KMS-11 (cell line): ENCODE measurements at regions not wholly inside any gene's neighbourhood (a gene's known extent, or its start where the extent isn't known, plus 50 kb on each side); places are given as distances from the start of the nearest gene placed in this dataset.

ENCODE experiments used
- H2AFZ ChIP-seq: fragments of 200-600 bp; sonication (generic); 2 replicates; pipeline ENCODE4 v1.6.1; 2016; ENCODE audit warnings: antibody characterized with exemption, mixed run types, low read depth
- H3K27ac ChIP-seq: fragments of 200-600 bp; sonication (generic); 2 replicates; pipeline ENCODE4 v1.6.1; 2016; ENCODE audit warnings: mild to moderate bottlenecking, mixed run types
- H3K27me3 ChIP-seq: fragments of 200-600 bp; sonication (generic); 2 replicates; pipeline ENCODE4 v1.6.1; 2017; ENCODE audit warnings: mild to moderate bottlenecking, low read depth, mixed run types, moderate library complexity; ENCODE audit not compliant: insufficient read depth
- H3K36me3 ChIP-seq: fragments of 200-600 bp; sonication (generic); 2 replicates; pipeline ENCODE4 v1.6.1; 2017; ENCODE audit warnings: mild to moderate bottlenecking, mixed run types; ENCODE audit not compliant: insufficient read depth
- H3K4me1 ChIP-seq: fragments of 200-600 bp; sonication (generic); 2 replicates; pipeline ENCODE4 v1.6.1; 2016; ENCODE audit warnings: mild to moderate bottlenecking, low read depth, mixed run types; ENCODE audit not compliant: poor library complexity, severe bottlenecking
- H3K4me2 ChIP-seq: fragments of 200-600 bp; sonication (generic); 2 replicates; pipeline ENCODE4 v1.7.0; 2016; ENCODE audit warnings: mild to moderate bottlenecking, mixed run types
- H3K4me3 ChIP-seq: fragments of 200-600 bp; sonication (generic); IDR thresholded peaks from 2 replicates; pipeline ENCODE4 v1.6.1; 2017; ENCODE audit warnings: low read depth, low read length, mixed read lengths; ENCODE audit not compliant: insufficient read depth
- H3K79me2 ChIP-seq: fragments of 200-600 bp; sonication (generic); 2 replicates; pipeline ENCODE4 v1.6.1; 2016; ENCODE audit warnings: low read depth, mixed run types; ENCODE audit not compliant: insufficient read depth
- H3K9ac ChIP-seq: fragments of 200-600 bp; sonication (generic); 2 replicates; pipeline ENCODE4 v1.6.1; 2016; ENCODE audit warnings: mild to moderate bottlenecking, mixed run types
- H4K20me1 ChIP-seq: fragments of 200-600 bp; sonication (generic); 2 replicates; pipeline ENCODE4 v1.6.1; 2016; ENCODE audit warnings: mild to moderate bottlenecking, mixed run types; ENCODE audit not compliant: insufficient read depth
- TF ChIP-seq, protein P1 (sequence below): fragments of 200-600 bp; sonication (generic); conservative IDR thresholded peaks from 2 replicates; pipeline ENCODE4 v1.6.1; 2017; ENCODE audit warnings: low read depth, mild to moderate bottlenecking, antibody characterized with exemption, low read length, moderate library complexity, mixed read lengths

DNA sequence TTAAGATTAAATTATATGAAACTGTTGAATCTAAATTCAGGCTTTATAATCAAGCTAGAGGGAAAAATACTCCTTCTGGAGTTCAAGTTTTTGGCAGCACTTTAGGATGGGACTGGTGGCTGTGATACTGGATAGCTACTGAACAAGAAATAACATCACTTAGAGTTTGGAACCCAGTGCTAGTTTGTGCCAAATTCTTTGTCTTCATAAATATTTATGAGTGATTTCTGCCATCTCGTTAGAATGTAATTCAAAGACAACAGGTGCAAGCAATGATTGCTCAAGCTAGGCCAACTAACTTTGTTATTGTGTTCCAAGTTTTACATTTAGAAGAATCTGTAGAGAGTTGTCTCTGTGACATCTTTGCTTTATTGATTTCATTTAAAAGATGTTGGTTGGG, 417.9 kb downstream of the FAT4 start:
- Histone ChIP-seq H3K9ac (no peak overlapping the region), H3K36me3 (no peaks in the 10 kb centered on the region), H3K4me3 (no peak overlapping the region), H3K27ac (no peak overlapping the region), H3K4me1 (no peaks in the 10 kb centered on the region), H4K20me1 (no peaks in the 10 kb centered on the region), H2AFZ (no peak overlapping the region), H3K4me2 (no peak overlapping the region), H3K79me2 (no peaks in the 10 kb centered on the region), H3K27me3 (no peaks in the 10 kb centered on the region)
- TF ChIP-seq, protein P1, sequence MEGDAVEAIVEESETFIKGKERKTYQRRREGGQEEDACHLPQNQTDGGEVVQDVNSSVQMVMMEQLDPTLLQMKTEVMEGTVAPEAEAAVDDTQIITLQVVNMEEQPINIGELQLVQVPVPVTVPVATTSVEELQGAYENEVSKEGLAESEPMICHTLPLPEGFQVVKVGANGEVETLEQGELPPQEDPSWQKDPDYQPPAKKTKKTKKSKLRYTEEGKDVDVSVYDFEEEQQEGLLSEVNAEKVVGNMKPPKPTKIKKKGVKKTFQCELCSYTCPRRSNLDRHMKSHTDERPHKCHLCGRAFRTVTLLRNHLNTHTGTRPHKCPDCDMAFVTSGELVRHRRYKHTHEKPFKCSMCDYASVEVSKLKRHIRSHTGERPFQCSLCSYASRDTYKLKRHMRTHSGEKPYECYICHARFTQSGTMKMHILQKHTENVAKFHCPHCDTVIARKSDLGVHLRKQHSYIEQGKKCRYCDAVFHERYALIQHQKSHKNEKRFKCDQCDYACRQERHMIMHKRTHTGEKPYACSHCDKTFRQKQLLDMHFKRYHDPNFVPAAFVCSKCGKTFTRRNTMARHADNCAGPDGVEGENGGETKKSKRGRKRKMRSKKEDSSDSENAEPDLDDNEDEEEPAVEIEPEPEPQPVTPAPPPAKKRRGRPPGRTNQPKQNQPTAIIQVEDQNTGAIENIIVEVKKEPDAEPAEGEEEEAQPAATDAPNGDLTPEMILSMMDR: no peak

DNA sequence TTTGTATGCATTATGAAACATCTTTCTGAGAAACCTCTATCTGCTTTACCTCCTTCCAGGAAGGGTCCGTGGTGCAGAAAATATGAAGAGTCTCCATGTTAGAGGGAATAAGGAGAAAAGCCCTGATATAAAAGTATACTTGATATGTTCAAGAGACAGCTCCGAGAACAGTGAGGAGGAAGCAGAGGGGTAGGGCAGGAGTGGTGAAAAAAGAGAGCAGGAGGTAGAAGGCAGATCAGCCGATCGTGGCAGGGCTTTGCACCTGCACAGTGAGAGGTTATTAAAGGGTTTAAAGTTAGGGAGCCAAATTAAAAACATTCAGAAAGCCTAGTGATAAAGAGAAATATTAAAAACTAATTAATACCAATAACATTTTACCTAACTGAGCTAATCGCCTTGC, 419.7 kb downstream of the FAT4 start:
- Histone ChIP-seq H3K36me3 (no peaks in the 10 kb centered on the region), H3K9ac (no peak overlapping the region), H3K4me2 (no peak overlapping the region), H3K4me3 (no peak overlapping the region), H2AFZ (no peak overlapping the region), H3K27ac (no peak overlapping the region), H4K20me1 (no peaks in the 10 kb centered on the region), H3K27me3 (no peaks in the 10 kb centered on the region), H3K79me2 (no peaks in the 10 kb centered on the region), H3K4me1 (no peaks in the 10 kb centered on the region)
- TF ChIP-seq, protein P1: no peak

DNA sequence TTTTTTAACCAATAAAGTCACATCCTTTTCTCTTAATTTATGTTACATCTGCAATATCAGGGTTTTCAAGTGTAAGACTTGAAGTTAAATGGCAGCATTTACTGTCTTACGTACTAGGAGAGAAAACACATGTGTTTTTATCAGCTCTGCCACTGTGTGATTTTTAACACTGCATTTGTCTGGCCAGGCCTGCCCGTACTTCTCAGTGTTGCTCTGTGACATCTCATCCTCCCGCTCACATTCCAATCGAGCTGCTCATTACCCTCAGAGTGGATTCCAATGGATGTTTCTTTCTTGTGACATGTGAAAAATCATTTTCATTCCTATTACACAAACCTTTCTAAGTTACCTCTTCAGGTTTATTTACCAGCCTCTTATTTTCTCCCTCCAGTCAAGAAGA, 420.3 kb downstream of the FAT4 start:
- no peak overlapping the region for H3K9ac ChIP-seq
- H3K27me3 ChIP-seq: no peaks in the 10 kb centered on the region
- no peak overlapping the region for H2AFZ ChIP-seq

DNA sequence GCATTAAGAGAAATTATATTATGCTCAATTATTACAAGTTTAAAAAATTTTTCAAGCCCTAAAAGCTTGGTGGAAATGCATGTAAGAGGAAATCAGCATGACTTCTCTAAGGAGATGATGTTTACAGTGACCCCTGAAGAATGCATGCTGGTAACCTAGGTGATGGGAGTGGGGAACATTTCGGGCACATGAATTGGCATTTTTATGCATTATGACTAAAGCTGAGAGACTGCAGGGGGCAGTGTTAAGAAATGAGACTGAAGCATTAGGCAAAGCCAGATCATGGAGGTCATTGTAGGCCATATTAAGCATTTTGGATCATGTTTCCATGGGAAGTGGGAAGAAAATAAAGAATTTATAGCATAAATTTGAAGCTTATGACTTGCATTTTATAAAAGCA, 421.3 kb downstream of the FAT4 start:
- TF ChIP-seq, protein P1: no peak; the same call in 1 of the 2 replicates
- no peak overlapping the region for H3K9ac ChIP-seq
- H3K36me3 ChIP-seq: no peaks in the 10 kb centered on the region
- H3K79me2 ChIP-seq: no peaks in the 10 kb centered on the region
- H4K20me1 ChIP-seq: no peaks in the 10 kb centered on the region
- H3K4me3 ChIP-seq: no peak overlapping the region
- H3K4me2 ChIP-seq: no peak overlapping the region
- no peak overlapping the region for H3K27ac ChIP-seq
- H2AFZ ChIP-seq: no peak overlapping the region
- no peaks in the 10 kb centered on the region for H3K4me1 ChIP-seq
- H3K27me3 ChIP-seq: no peaks in the 10 kb centered on the region

More for the DNA sequence above, 420.3 kb downstream of the FAT4 start:
- Histone ChIP-seq H3K79me2 (no peaks in the 10 kb centered on the region), H3K4me2 (no peak overlapping the region), H3K36me3 (no peaks in the 10 kb centered on the region), H3K4me1 (no peaks in the 10 kb centered on the region), H3K27ac (no peak overlapping the region), H3K4me3 (no peak overlapping the region), H4K20me1 (no peaks in the 10 kb centered on the region)
- TF ChIP-seq, protein P1: no peak
